NCI-H2227 (cell line): ENCODE measurements at regions not wholly inside any gene's neighbourhood (a gene's known extent, or its start where the extent isn't known, plus 50 kb on each side); places are given as distances from the start of the nearest gene placed in this dataset.
"Not testable (repeated sequence)": the region's sequence is repeated elsewhere in the genome, so short reads cannot be mapped to it uniquely, and the experiment has no call there.

Experiments
- DNase-seq: peaks from one replicate; lab custom pipeline; 2025; ENCODE audit not compliant: unreplicated experiment; lab: John Stamatoyannopoulos, UW

- no peak for DNase-seq
These were observed 160.1 kb downstream of the SPRY2 start for GRCh38 chr13:80180740-80181355.

- no peak for DNase-seq
These were observed 163.6 kb downstream of the SPRY2 start for GRCh38 chr13:80177327-80177726.

GRCh38 chr13:80173224-80173623 is 167.7 kb downstream of the SPRY2 start:
- no peak for DNase-seq

GRCh38 chr13:80171096-80171495 is 169.8 kb downstream of the SPRY2 start:
- DNase-seq: no peak

GRCh38 chr13:80168089-80168850 is 172.7 kb downstream of the SPRY2 start:
- DNase-seq: no peak

GRCh38 chr13:80166352-80166751 is 174.6 kb downstream of the SPRY2 start:
- no peak for DNase-seq

- DNase-seq: no peak
These were observed 176.5 kb downstream of the SPRY2 start for GRCh38 chr13:80164462-80164861.

GRCh38 chr13:80161896-80162295 is 179.0 kb downstream of the SPRY2 start:
- no peak for DNase-seq

- DNase-seq: no peak
These were observed 179.7 kb downstream of the SPRY2 start for GRCh38 chr13:80161219-80161618.

- DNase-seq: no peak
These were observed 180.8 kb downstream of the SPRY2 start for GRCh38 chr13:80160110-80160509.

- no peak for DNase-seq
These were observed 183.5 kb downstream of the SPRY2 start for GRCh38 chr13:80157261-80157932.

- not testable (repeated sequence) for DNase-seq
These were observed 188.8 kb downstream of the SPRY2 start for GRCh38 chr13:80152142-80152541.

- no peak for DNase-seq
These were observed 189.9 kb downstream of the SPRY2 start for GRCh38 chr13:80151016-80151415.

GRCh38 chr13:80149736-80150135 is 191.2 kb downstream of the SPRY2 start:
- no peak for DNase-seq

GRCh38 chr13:80145171-80145690 is 195.7 kb downstream of the SPRY2 start:
- DNase-seq: no peak

GRCh38 chr13:80144493-80144892 is 196.4 kb downstream of the SPRY2 start:
- no peak for DNase-seq

- no peak for DNase-seq
These were observed 199.6 kb downstream of the SPRY2 start for GRCh38 chr13:80141123-80141849.

- DNase-seq: no peak
These were observed 200.2 kb downstream of the SPRY2 start for GRCh38 chr13:80140685-80141084.

GRCh38 chr13:80139196-80139595 is 201.7 kb downstream of the SPRY2 start:
- DNase-seq: no peak

- DNase-seq: no peak
These were observed 202.9 kb downstream of the SPRY2 start for GRCh38 chr13:80137994-80138393.

- no peak for DNase-seq
These were observed 206.6 kb downstream of the SPRY2 start for GRCh38 chr13:80134346-80134745.
